ENCODE measurements at regions not wholly inside any gene's neighbourhood (a gene's known extent, or its start where the extent isn't known, plus 50 kb on each side); places are given as distances from the start of the nearest gene placed in this dataset.

DNA sequence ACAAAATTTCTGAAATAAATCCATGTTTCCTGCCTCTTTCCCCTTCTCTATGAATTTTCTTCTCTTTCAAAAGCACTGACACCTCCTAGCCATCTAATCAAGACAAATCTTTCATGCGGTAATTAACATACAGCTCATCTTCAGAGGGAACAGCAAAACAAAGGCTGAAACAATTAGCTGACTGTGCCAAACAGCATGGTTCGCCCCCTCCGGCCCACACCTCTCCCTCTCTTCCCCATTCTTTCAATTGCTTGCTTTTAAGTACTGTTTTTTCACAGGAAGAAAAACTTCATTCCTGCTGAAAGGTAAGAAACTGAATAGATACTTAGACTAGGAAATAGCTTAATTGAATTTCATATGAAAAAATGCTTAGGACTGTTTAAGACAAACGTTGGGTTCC lies 291.1 kb upstream of the NOCT start:
- H3K4me3 ChIP-seq (ENCODE audit: low read depth, low read length), result no peak overlapping the region
- TF ChIP-seq, protein P1, sequence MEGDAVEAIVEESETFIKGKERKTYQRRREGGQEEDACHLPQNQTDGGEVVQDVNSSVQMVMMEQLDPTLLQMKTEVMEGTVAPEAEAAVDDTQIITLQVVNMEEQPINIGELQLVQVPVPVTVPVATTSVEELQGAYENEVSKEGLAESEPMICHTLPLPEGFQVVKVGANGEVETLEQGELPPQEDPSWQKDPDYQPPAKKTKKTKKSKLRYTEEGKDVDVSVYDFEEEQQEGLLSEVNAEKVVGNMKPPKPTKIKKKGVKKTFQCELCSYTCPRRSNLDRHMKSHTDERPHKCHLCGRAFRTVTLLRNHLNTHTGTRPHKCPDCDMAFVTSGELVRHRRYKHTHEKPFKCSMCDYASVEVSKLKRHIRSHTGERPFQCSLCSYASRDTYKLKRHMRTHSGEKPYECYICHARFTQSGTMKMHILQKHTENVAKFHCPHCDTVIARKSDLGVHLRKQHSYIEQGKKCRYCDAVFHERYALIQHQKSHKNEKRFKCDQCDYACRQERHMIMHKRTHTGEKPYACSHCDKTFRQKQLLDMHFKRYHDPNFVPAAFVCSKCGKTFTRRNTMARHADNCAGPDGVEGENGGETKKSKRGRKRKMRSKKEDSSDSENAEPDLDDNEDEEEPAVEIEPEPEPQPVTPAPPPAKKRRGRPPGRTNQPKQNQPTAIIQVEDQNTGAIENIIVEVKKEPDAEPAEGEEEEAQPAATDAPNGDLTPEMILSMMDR (IDR thresholded peaks at IDR 0.05; ENCODE audit: insufficient read depth, low read length, missing control alignments), result no peak
- DNase-seq (ENCODE audit: low read depth, low spot score), result no peak
- ChIA-PET POLR2A (no interaction called here), CTCF (no interaction called here)

DNA sequence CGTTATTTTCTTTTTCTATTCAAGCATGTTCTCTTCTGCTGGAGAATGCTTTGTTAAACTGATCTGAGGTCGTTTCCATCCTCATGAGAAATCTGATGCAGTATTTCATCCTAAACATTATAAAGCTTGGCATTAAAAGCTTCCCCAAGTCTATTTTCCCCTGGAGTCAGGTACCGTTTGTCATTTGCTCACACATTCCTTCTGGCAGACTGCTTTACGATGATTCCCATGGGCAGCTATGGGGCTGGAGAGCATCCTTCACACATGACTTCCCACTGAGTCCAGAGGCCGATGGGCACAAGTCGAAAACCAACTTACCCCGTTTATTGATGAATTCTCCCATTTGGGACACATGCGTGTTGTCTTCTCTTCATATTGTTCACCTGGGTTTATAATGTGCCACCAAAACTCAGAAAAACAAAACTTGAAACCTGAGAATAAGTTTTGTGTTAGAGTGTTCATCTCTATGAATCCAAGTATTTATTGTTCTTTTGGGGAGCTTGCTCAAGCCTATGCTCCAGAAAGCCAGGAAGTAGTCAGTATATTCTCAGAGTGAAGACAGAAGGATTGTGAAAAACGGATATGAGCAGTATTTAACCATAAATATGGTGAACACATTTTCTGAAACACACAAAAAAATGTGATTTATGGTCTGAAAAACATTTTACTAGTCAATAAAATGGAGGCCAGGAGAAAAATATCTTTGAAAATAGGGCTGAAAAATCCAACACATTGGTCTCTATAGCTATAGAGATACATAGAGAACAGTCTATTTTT lies 298.8 kb upstream of the NOCT start:
- POLR2A ChIA-PET, result no interaction called here
- CTCF ChIA-PET, result no interaction called here
- no peak overlapping the region for H3K4me3 ChIP-seq (ENCODE audit: low read depth, low read length)
- DNase-seq (ENCODE audit: low read depth, low spot score), result no peak
- TF ChIP-seq, protein P1 (IDR thresholded peaks at IDR 0.05; ENCODE audit: insufficient read depth, low read length, missing control alignments), result no peak

DNA sequence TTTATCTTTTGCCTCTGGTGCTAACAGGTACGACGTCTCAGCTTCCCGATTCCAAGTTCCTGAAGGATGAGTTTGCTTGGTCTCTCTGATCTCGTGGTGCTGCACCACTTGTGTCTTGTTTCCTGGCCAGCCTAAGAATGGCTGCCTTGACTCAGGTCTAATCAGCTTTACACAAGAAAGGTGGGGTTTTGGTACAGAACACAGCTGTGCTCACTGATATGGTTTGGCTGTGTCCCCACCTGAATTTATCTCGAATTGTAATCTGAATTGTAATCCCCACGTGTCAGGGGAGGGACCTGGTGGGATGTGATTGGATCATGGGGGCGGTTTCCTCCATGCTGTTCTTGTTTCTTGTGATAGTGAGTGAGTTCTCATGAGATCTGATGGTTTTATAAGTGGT lies 305.3 kb upstream of the NOCT start:
- DNase-seq (ENCODE audit: low read depth, low spot score), result no peak
- ChIA-PET POLR2A (no interaction called here), CTCF (no interaction called here)
- no peak overlapping the region for H3K4me3 ChIP-seq (ENCODE audit: low read depth, low read length)
- TF ChIP-seq, protein P1 (IDR thresholded peaks at IDR 0.05; ENCODE audit: insufficient read depth, low read length, missing control alignments), result no peak

- ChIA-PET CTCF (no interaction called here), POLR2A (no interaction called here)
- DNase-seq (ENCODE audit: low read depth, low spot score), result no peak
- TF ChIP-seq, protein P1 (IDR thresholded peaks at IDR 0.05; ENCODE audit: insufficient read depth, low read length, missing control alignments), result no peak
- H3K4me3 ChIP-seq (ENCODE audit: low read depth, low read length), result no peak overlapping the region
Observed at GRCh38 chr4:138709859-138710258, 305.7 kb upstream of the NOCT start.

- H3K4me3 ChIP-seq (ENCODE audit: low read depth, low read length), result no peak overlapping the region
- no peak for DNase-seq (ENCODE audit: low read depth, low spot score)
- POLR2A ChIA-PET, result no interaction called here
- CTCF ChIA-PET, result interaction anchor here (1.1 kb wide), 1 partner anchor 27 kb away, joined by 3 read pairs; no protein-coding TSS in a partner anchor
- TF ChIP-seq, protein P1 (IDR thresholded peaks at IDR 0.05; ENCODE audit: insufficient read depth, low read length, missing control alignments), result no peak
Observed at GRCh38 chr4:138707746-138708677, 307.6 kb upstream of the NOCT start.

DNA sequence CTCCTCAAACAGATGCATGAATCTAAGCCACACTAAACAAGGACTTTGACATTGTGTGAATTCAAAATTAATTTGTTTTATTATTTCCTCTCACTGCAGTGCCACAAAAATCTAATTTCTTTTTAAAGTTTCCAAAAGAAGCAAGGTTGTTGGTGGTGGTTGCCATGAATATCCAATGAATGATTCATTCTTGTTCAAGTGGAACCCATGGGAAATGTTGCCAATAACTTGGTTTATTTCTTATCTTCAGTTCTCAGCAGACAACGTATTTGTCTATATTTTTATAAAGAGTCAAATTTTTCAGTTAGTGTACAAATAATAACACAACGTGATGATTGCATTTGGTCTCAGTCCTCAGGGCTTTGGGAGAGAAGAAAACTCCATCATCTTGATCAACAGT lies 309.4 kb upstream of the NOCT start:
- DNase-seq (ENCODE audit: low read depth, low spot score), result no peak
- CTCF ChIA-PET, result no interaction called here
- POLR2A ChIA-PET, result no interaction called here
- no peak overlapping the region for H3K4me3 ChIP-seq (ENCODE audit: low read depth, low read length)
- TF ChIP-seq, protein P1 (IDR thresholded peaks at IDR 0.05; ENCODE audit: insufficient read depth, low read length, missing control alignments), result no peak

All from AG04449 (cell line).